Brain pericyte (primary cell): ENCODE measurements at regions not wholly inside any gene's neighbourhood (a gene's known extent, or its start where the extent isn't known, plus 50 kb on each side); places are given as distances from the start of the nearest gene placed in this dataset.
"Not testable (repeated sequence)": the region's sequence is repeated elsewhere in the genome, so short reads cannot be mapped to it uniquely, and the experiment has no call there.

Source experiments
- DNase-seq: peaks from one replicate; pipeline ENCODE4 v3.0.0-alpha.2; 2012; ENCODE audit warnings: low read depth, low spot score

GRCh38 chr9:31390403-31391025 is 993.9 kb upstream of the ACO1 start:
- DNase-seq: no peak

- no peak for DNase-seq
These were observed 991.2 kb upstream of the ACO1 start for GRCh38 chr9:31393240-31393639.

- peak; percentile 0 for DNase-seq
These were observed 990.4 kb upstream of the ACO1 start for GRCh38 chr9:31394015-31394473.

- no peak for DNase-seq
These were observed 972.4 kb upstream of the ACO1 start for GRCh38 chr9:31412081-31412480.

- DNase-seq: no peak
These were observed 969.3 kb upstream of the ACO1 start for GRCh38 chr9:31415164-31415563.

GRCh38 chr9:31418419-31418818 is 966.0 kb upstream of the ACO1 start:
- DNase-seq: no peak

GRCh38 chr9:31443630-31444457 is 940.6 kb upstream of the ACO1 start:
- not testable (repeated sequence) for DNase-seq

- DNase-seq: no peak
These were observed 939.1 kb upstream of the ACO1 start for GRCh38 chr9:31445357-31445756.

- no peak for DNase-seq
These were observed 938.5 kb upstream of the ACO1 start for GRCh38 chr9:31445960-31446359.

- no peak for DNase-seq
These were observed 917.4 kb upstream of the ACO1 start for GRCh38 chr9:31467075-31467474.

GRCh38 chr9:31470051-31470450 is 914.4 kb upstream of the ACO1 start:
- no peak for DNase-seq

- DNase-seq: no peak
These were observed 913.4 kb upstream of the ACO1 start for GRCh38 chr9:31471010-31471409.

GRCh38 chr9:31486630-31487029 is 897.8 kb upstream of the ACO1 start:
- no peak for DNase-seq

- no peak for DNase-seq
These were observed 893.8 kb upstream of the ACO1 start for GRCh38 chr9:31490551-31491106.

GRCh38 chr9:31492229-31492628 is 892.2 kb upstream of the ACO1 start:
- no peak for DNase-seq

GRCh38 chr9:31500422-31500821 is 884.0 kb upstream of the ACO1 start:
- DNase-seq: no peak

- no peak for DNase-seq
These were observed 865.4 kb upstream of the ACO1 start for GRCh38 chr9:31519011-31519410.

GRCh38 chr9:31519424-31519823 is 865.0 kb upstream of the ACO1 start:
- DNase-seq: no peak

- DNase-seq: no peak
These were observed 864.6 kb upstream of the ACO1 start for GRCh38 chr9:31519826-31520225.

GRCh38 chr9:31520301-31521085 is 864.0 kb upstream of the ACO1 start:
- no peak for DNase-seq

GRCh38 chr9:31535651-31536050 is 848.8 kb upstream of the ACO1 start:
- no peak for DNase-seq

GRCh38 chr9:31536471-31536870 is 848.0 kb upstream of the ACO1 start:
- no peak for DNase-seq
